DMS 273 treated with DMSO at 0.1 percent for 48 hours (cell line): ENCODE measurements at regions not wholly inside any gene's neighbourhood (a gene's known extent, or its start where the extent isn't known, plus 50 kb on each side); places are given as distances from the start of the nearest gene placed in this dataset.

Experiments
- DNase-seq: peaks from one replicate; lab custom pipeline; 2025; lab: John Stamatoyannopoulos, UW

GRCh38 chr10:10642751-10643150 is 374.9 kb upstream of the CELF2 start:
- no peak for DNase-seq

GRCh38 chr10:10644008-10644646 is 373.5 kb upstream of the CELF2 start:
- DNase-seq = no peak

- no peak for DNase-seq
Measured at GRCh38 chr10:10644676-10645385, 372.8 kb upstream of the CELF2 start.

GRCh38 chr10:10647331-10647730 is 370.3 kb upstream of the CELF2 start:
- DNase-seq = no peak

- DNase-seq = no peak
Measured at GRCh38 chr10:10657139-10657760, 360.4 kb upstream of the CELF2 start.

- DNase-seq = no peak
Measured at GRCh38 chr10:10658172-10658785, 359.4 kb upstream of the CELF2 start.

GRCh38 chr10:10660054-10660453 is 357.6 kb upstream of the CELF2 start:
- no peak for DNase-seq

GRCh38 chr10:10661176-10661575 is 356.5 kb upstream of the CELF2 start:
- DNase-seq = no peak

GRCh38 chr10:10662716-10663408 is 354.8 kb upstream of the CELF2 start:
- no peak for DNase-seq

- no peak for DNase-seq
Measured at GRCh38 chr10:10663622-10664021, 354.1 kb upstream of the CELF2 start.

GRCh38 chr10:10665750-10666149 is 351.9 kb upstream of the CELF2 start:
- DNase-seq = no peak

GRCh38 chr10:10667466-10667865 is 350.2 kb upstream of the CELF2 start:
- DNase-seq = no peak

- DNase-seq = no peak
Measured at GRCh38 chr10:10676972-10677371, 340.7 kb upstream of the CELF2 start.

- no peak for DNase-seq
Measured at GRCh38 chr10:10677479-10677878, 340.2 kb upstream of the CELF2 start.

- DNase-seq = no peak
Measured at GRCh38 chr10:10680496-10680895, 337.2 kb upstream of the CELF2 start.

- DNase-seq = no peak
Measured at GRCh38 chr10:10684972-10685371, 332.7 kb upstream of the CELF2 start.

- no peak for DNase-seq
Measured at GRCh38 chr10:10685566-10685965, 332.1 kb upstream of the CELF2 start.

- no peak for DNase-seq
Measured at GRCh38 chr10:10687751-10688150, 329.9 kb upstream of the CELF2 start.

GRCh38 chr10:10699427-10699826 is 318.2 kb upstream of the CELF2 start:
- no peak for DNase-seq

- no peak for DNase-seq
Measured at GRCh38 chr10:10701084-10701611, 316.5 kb upstream of the CELF2 start.

GRCh38 chr10:10702211-10702610 is 315.5 kb upstream of the CELF2 start:
- no peak for DNase-seq

- no peak for DNase-seq
Measured at GRCh38 chr10:10703382-10703781, 314.3 kb upstream of the CELF2 start.
